Astrocyte (in vitro differentiated cells and primary cell): ENCODE measurements at regions not wholly inside any gene's neighbourhood (a gene's known extent, or its start where the extent isn't known, plus 50 kb on each side); places are given as distances from the start of the nearest gene placed in this dataset.

Source experiments
- DNase-seq: peaks from one replicate; pipeline ENCODE4 v3.0.0-alpha.2; 2010; ENCODE audit warnings: low read depth
- FAIRE-seq: peaks from 2 replicates; lab custom pipeline; 2011; peaks lifted over from hg19 to GRCh38; lab: Jason Lieb, UNC
- H2AFZ ChIP-seq: 2 replicates; pipeline ENCODE4 v1.6.0; 2012; ENCODE audit warnings: low read depth, low read length, inconsistent platforms
- H3K27ac ChIP-seq: 2 replicates; pipeline ENCODE4 v1.5.1; 2011; ENCODE audit warnings: low read depth, low read length, inconsistent platforms
- H3K27me3 ChIP-seq: 2 replicates; pipeline ENCODE4 v1.6.0; 2011; ENCODE audit warnings: low read length, inconsistent platforms; ENCODE audit not compliant: insufficient read depth
- H3K36me3 ChIP-seq: 2 replicates; pipeline ENCODE4 v1.5.1; 2011; ENCODE audit warnings: low read length, inconsistent platforms; ENCODE audit not compliant: insufficient read depth
- H3K4me1 ChIP-seq: 2 replicates; pipeline ENCODE4 v1.5.1; 2011; ENCODE audit warnings: low read length, inconsistent platforms; ENCODE audit not compliant: insufficient read depth
- H3K4me2 ChIP-seq: 2 replicates; pipeline ENCODE4 v1.6.0; 2012; ENCODE audit warnings: low read length, inconsistent platforms
- H3K4me3 ChIP-seq: 2 replicates; pipeline ENCODE4 v1.5.1; 2011; ENCODE audit warnings: low read depth, mild to moderate bottlenecking, low read length, inconsistent platforms; ENCODE audit not compliant: insufficient read depth
- H3K79me2 ChIP-seq: 2 replicates; pipeline ENCODE4 v1.6.0; 2012; ENCODE audit warnings: mild to moderate bottlenecking, low read length, inconsistent platforms; ENCODE audit not compliant: insufficient read depth
- H3K9ac ChIP-seq: 2 replicates; pipeline ENCODE4 v1.6.0; 2012; ENCODE audit warnings: mild to moderate bottlenecking, low read length, inconsistent platforms
- H3K9me3 ChIP-seq: 2 replicates; pipeline ENCODE4 v1.5.1; 2012; ENCODE audit warnings: low read depth, mild to moderate bottlenecking, low read length, inconsistent platforms; ENCODE audit not compliant: insufficient read depth
- H4K20me1 ChIP-seq: 2 replicates; pipeline ENCODE4 v1.6.0; 2012; ENCODE audit warnings: low read length, inconsistent platforms; ENCODE audit not compliant: insufficient read depth
- H3K27ac Mint-ChIP-seq: one replicate; pipeline ENCODE4 v1.8.0; 2021; ENCODE audit warnings: mild to moderate bottlenecking, mixed read lengths; ENCODE audit not compliant: unreplicated experiment
- H3K27me3 Mint-ChIP-seq: one replicate; pipeline ENCODE4 v1.8.0; 2021; ENCODE audit warnings: low read depth, mixed read lengths; ENCODE audit not compliant: unreplicated experiment
- H3K36me3 Mint-ChIP-seq: one replicate; pipeline ENCODE4 v1.8.0; 2021; ENCODE audit warnings: low read depth, mixed read lengths; ENCODE audit not compliant: unreplicated experiment
- H3K4me1 Mint-ChIP-seq: one replicate; pipeline ENCODE4 v1.8.0; 2021; ENCODE audit warnings: low read depth, mixed read lengths; ENCODE audit not compliant: unreplicated experiment
- H3K4me3 Mint-ChIP-seq: one replicate; pipeline ENCODE4 v1.8.0; 2021; ENCODE audit warnings: mild to moderate bottlenecking, moderate library complexity, mixed read lengths; ENCODE audit not compliant: unreplicated experiment
- H3K9me3 Mint-ChIP-seq: one replicate; pipeline ENCODE4 v1.8.0; 2021; ENCODE audit warnings: mild to moderate bottlenecking, mixed read lengths; ENCODE audit not compliant: unreplicated experiment
- EZH2 ChIP-seq: IDR thresholded peaks from 2 replicates; pipeline ENCODE4 v1.6.1; 2012; ENCODE audit warnings: mild to moderate bottlenecking, low read length, inconsistent platforms; ENCODE audit not compliant: insufficient read depth
- TF ChIP-seq, protein P1 (sequence below): IDR thresholded peaks from 2 replicates; pipeline ENCODE4 v1.5.1; 2011; ENCODE audit warnings: low read depth, mild to moderate bottlenecking, inconsistent platforms, low read length, moderate library complexity; ENCODE audit not compliant: insufficient read depth

- Histone ChIP-seq H3K4me3 (no peak overlapping the region), H2AFZ (no peak overlapping the region), H4K20me1 (no peaks in the 10 kb centered on the region), H3K9me3 (peaks cover 3% of the 10 kb centered on the region), H3K9ac (no peak overlapping the region), H3K36me3 (no peaks in the 10 kb centered on the region), H3K79me2 (no peaks in the 10 kb centered on the region), H3K4me1 (no peaks in the 10 kb centered on the region), H3K27me3 (peaks cover 2% of the 10 kb centered on the region), H3K27ac (no peak overlapping the region), H3K4me2 (no peak overlapping the region)
- Mint-ChIP-seq H3K4me3 (no peak overlapping the region), H3K27me3 (peaks cover 66% of the 10 kb centered on the region), H3K27ac (no peak overlapping the region), H3K9me3 (peaks cover 4% of the 10 kb centered on the region), H3K4me1 (peaks cover 6% of the 10 kb centered on the region), H3K36me3 (no peaks in the 10 kb centered on the region)
- DNase-seq (no peak), FAIRE-seq (no peak)
- TF ChIP-seq, protein P1, sequence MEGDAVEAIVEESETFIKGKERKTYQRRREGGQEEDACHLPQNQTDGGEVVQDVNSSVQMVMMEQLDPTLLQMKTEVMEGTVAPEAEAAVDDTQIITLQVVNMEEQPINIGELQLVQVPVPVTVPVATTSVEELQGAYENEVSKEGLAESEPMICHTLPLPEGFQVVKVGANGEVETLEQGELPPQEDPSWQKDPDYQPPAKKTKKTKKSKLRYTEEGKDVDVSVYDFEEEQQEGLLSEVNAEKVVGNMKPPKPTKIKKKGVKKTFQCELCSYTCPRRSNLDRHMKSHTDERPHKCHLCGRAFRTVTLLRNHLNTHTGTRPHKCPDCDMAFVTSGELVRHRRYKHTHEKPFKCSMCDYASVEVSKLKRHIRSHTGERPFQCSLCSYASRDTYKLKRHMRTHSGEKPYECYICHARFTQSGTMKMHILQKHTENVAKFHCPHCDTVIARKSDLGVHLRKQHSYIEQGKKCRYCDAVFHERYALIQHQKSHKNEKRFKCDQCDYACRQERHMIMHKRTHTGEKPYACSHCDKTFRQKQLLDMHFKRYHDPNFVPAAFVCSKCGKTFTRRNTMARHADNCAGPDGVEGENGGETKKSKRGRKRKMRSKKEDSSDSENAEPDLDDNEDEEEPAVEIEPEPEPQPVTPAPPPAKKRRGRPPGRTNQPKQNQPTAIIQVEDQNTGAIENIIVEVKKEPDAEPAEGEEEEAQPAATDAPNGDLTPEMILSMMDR = no peak
- TF ChIP-seq EZH2 = no peak
Observed at GRCh38 chr5:3201941-3202340, 393.7 kb upstream of the IRX1 start.

DNA sequence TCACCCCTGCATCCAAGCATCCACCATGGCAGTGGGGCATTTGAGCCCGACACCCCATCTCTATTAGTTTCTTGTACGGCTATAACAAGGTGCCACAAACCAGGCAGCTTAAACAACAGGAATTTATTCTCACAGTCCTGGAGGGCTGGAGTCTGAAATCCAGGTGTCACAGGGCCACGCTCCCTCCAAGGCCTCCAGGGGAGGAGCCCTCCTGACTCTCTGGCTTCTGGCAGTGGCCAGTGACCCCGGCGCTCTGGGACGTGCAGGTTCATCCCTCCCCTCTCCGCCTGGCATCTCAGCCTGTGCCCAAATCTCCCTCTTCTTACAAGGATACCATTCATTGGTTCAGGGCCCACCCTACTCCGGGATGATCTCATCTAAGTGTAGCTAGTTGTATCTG lies 394.5 kb upstream of the IRX1 start:
- no peak overlapping the region for H3K27ac ChIP-seq
- H4K20me1 ChIP-seq = no peaks in the 10 kb centered on the region
- H3K9me3 ChIP-seq = peaks cover 3% of the 10 kb centered on the region
- H3K27ac Mint-ChIP-seq = no peak overlapping the region
- H3K4me3 ChIP-seq = no peak overlapping the region
- no peak for TF ChIP-seq EZH2
- TF ChIP-seq, protein P1 = no peak
- no peak for FAIRE-seq
- H3K9me3 Mint-ChIP-seq = peaks cover 4% of the 10 kb centered on the region
- H3K36me3 ChIP-seq = no peaks in the 10 kb centered on the region
- H3K4me1 Mint-ChIP-seq = peaks cover 6% of the 10 kb centered on the region
- peaks cover 63% of the 10 kb centered on the region for H3K27me3 Mint-ChIP-seq
- peaks cover 2% of the 10 kb centered on the region for H3K27me3 ChIP-seq
- H3K4me2 ChIP-seq = no peak overlapping the region
- no peak overlapping the region for H3K4me3 Mint-ChIP-seq
- H3K4me1 ChIP-seq = no peaks in the 10 kb centered on the region
- DNase-seq = no peak
- H3K36me3 Mint-ChIP-seq = no peaks in the 10 kb centered on the region
- H3K9ac ChIP-seq = no peak overlapping the region
- H2AFZ ChIP-seq = no peak overlapping the region
- no peaks in the 10 kb centered on the region for H3K79me2 ChIP-seq

- Histone ChIP-seq H3K4me2 (no peak overlapping the region), H3K4me3 (no peak overlapping the region), H2AFZ (no peak overlapping the region), H3K9me3 (peaks cover 3% of the 10 kb centered on the region), H3K79me2 (no peaks in the 10 kb centered on the region), H3K36me3 (no peaks in the 10 kb centered on the region), H3K9ac (no peak overlapping the region), H3K27ac (no peak overlapping the region), H3K4me1 (no peaks in the 10 kb centered on the region), H4K20me1 (no peaks in the 10 kb centered on the region), H3K27me3 (peaks cover 2% of the 10 kb centered on the region)
- peaks cover 58% of the 10 kb centered on the region for H3K27me3 Mint-ChIP-seq
- TF ChIP-seq, protein P1 = no peak
- no peak for TF ChIP-seq EZH2
- FAIRE-seq (no peak), DNase-seq (no peak)
- H3K4me3 Mint-ChIP-seq = no peak overlapping the region
- H3K36me3 Mint-ChIP-seq = no peaks in the 10 kb centered on the region
- no peak overlapping the region for H3K27ac Mint-ChIP-seq
- peaks cover 4% of the 10 kb centered on the region for H3K9me3 Mint-ChIP-seq
- peaks cover 6% of the 10 kb centered on the region for H3K4me1 Mint-ChIP-seq
Observed at GRCh38 chr5:3199962-3200755, 395.5 kb upstream of the IRX1 start.
